ENCODE measurements at regions not wholly inside any gene's neighbourhood (a gene's known extent, or its start where the extent isn't known, plus 50 kb on each side); places are given as distances from the start of the nearest gene placed in this dataset.

DNA sequence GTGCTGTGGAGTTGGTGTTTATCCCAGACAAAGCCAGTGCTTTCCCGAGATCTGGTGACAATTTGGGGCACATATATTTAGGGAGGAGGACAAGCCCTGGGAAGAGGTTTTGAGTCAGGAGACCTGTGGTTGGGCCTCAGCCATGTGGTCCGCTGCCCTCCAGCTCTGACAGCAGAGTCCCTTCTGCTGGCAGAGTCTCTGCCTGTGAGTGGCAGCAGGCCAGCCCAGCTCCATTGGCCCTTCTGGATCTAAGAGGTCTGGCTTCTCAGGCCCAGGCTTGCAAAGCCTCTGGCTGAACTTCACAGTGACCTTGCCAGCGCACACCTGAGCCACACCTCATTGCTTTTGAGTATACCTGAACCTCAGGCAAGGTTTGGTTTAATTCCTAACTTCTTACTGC is 115.3 kb downstream of the BCL2L11 start:
- no peaks in the 10 kb centered on the region for H3K27me3 ChIP-seq
- no peak overlapping the region for H3K4me3 ChIP-seq
- no peaks in the 10 kb centered on the region for H3K9me3 ChIP-seq
- TF ChIP-seq CTCF (IDR thresholded peaks at IDR 0.05), result no peak
- no peaks in the 10 kb centered on the region for H3K36me3 ChIP-seq
- peaks cover 0 to 9% (median 0%) of the 10 kb centered on the region in 4 donors for H3K4me1 ChIP-seq
- intact Hi-C loops (cut with DNase I; ENCODE audit: low total_unique reads), result no loop called here
- no peak overlapping the region for H3K27ac ChIP-seq
- no peak for DNase-seq

GRCh38 chr2:111238296-111238695 is 117.6 kb downstream of the BCL2L11 start:
- Histone ChIP-seq H3K4me3 (no peak overlapping the region), H3K27me3 (no peaks in the 10 kb centered on the region), H3K27ac (no peak overlapping the region), H3K4me1 (peaks cover 0 to 9% (median 0%) of the 10 kb centered on the region in 4 donors), H3K36me3 (no peaks in the 10 kb centered on the region), H3K9me3 (no peaks in the 10 kb centered on the region)
- DNase-seq, result no peak
- intact Hi-C loops (cut with DNase I; ENCODE audit: low total_unique reads), result no loop called here
- TF ChIP-seq CTCF (IDR thresholded peaks at IDR 0.05), result no peak

DNA sequence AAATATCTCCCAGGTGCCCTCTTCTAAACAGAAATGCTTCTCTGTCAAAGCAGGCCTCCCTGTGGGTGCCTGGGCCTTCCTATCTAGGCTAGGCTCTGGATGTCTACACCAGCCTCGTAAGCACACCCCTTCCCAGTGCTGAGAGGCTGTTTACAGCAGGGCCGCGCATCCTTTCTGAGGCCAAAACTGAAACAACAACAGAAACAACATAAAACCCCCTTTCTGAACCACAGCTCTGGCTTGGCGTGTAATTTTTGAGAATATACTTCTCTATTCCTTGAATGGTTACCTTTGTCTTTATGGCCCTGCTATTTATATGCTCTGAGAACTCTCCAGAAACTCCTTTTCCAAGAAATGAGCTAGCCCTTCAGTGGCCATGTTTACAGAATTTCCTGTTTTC is 118.4 kb downstream of the BCL2L11 start:
- H3K27me3 ChIP-seq, result no peaks in the 10 kb centered on the region
- H3K27ac ChIP-seq, result no peak overlapping the region
- no peak for DNase-seq
- H3K4me3 ChIP-seq, result no peak overlapping the region
- no peaks in the 10 kb centered on the region for H3K9me3 ChIP-seq
- TF ChIP-seq CTCF (IDR thresholded peaks at IDR 0.05), result no peak
- no peaks in the 10 kb centered on the region for H3K36me3 ChIP-seq
- H3K4me1 ChIP-seq, result peaks cover 0 to 9% (median 0%) of the 10 kb centered on the region in 4 donors
- intact Hi-C loops (cut with DNase I; ENCODE audit: low total_unique reads), result no loop called here

- Histone ChIP-seq H3K27me3 (no peaks in the 10 kb centered on the region), H3K9me3 (no peaks in the 10 kb centered on the region), H3K4me1 (peaks cover 0 to 9% (median 0%) of the 10 kb centered on the region in 4 donors), H3K4me3 (no peak overlapping the region), H3K27ac (no peak overlapping the region), H3K36me3 (no peaks in the 10 kb centered on the region)
- TF ChIP-seq CTCF (IDR thresholded peaks at IDR 0.05), result no peak
- DNase-seq, result no peak
- intact Hi-C loops (cut with DNase I; ENCODE audit: low total_unique reads), result no loop called here
Measured at GRCh38 chr2:111239581-111240249, 119.0 kb downstream of the BCL2L11 start.

DNA sequence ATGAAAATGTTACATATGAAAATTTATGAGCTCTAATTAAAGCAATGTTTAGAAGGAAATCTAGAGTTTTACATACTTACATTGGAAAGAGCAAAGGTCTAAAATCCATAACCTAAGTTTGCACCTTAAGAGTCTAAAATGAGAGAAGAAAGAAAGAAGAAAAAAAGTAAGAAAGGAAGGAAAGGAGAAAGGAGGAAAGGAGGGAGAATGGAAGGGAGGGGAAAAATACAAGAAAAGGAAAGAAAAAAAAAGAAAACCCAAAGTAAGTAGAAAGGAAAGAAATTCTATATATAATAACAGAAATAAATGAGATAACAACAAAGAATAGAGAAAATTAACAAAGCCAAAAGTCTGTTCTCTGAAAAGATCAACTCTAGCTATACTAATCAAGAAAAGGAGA is 122.6 kb downstream of the BCL2L11 start:
- intact Hi-C loops (cut with DNase I; ENCODE audit: low total_unique reads), result no loop called here
- no peaks in the 10 kb centered on the region for H3K9me3 ChIP-seq
- no peak overlapping the region for H3K4me3 ChIP-seq
- DNase-seq, result no peak
- TF ChIP-seq CTCF (IDR thresholded peaks at IDR 0.05), result no peak
- no peaks in the 10 kb centered on the region for H3K4me1 ChIP-seq
- H3K27me3 ChIP-seq, result no peaks in the 10 kb centered on the region
- H3K36me3 ChIP-seq, result no peaks in the 10 kb centered on the region
- H3K27ac ChIP-seq, result no peak overlapping the region

GRCh38 chr2:111244864-111245263 is 124.2 kb downstream of the BCL2L11 start:
- intact Hi-C loops (cut with DNase I; ENCODE audit: low total_unique reads), result no loop called here
- Histone ChIP-seq H3K27ac (no peak overlapping the region), H3K4me3 (no peak overlapping the region), H3K4me1 (no peaks in the 10 kb centered on the region), H3K27me3 (no peaks in the 10 kb centered on the region), H3K36me3 (no peaks in the 10 kb centered on the region), H3K9me3 (no peaks in the 10 kb centered on the region)
- DNase-seq, result no peak
- no peak for TF ChIP-seq CTCF (IDR thresholded peaks at IDR 0.05)

Measured in tibial artery (tissue), 4 donors.